Lower leg skin (tissue), 3 donors: ENCODE measurements at regions not wholly inside any gene's neighbourhood (a gene's known extent, or its start where the extent isn't known, plus 50 kb on each side); places are given as distances from the start of the nearest gene placed in this dataset.

ENCODE experiments used
- CTCF ChIP-seq, 3 donors: fragments of 450-650 bp; IDR thresholded peaks; one replicate each; pipeline ENCODE4 v1.5.1; 2016; ENCODE audit warnings: antibody characterized with exemption in 3 of 3, mild to moderate bottlenecking in 3 of 3, moderate library complexity in 2 of 3
- POLR2A ChIP-seq, 2 donors: fragments of 450-650 bp; IDR thresholded peaks; one replicate each; pipeline ENCODE4 v1.6.1; 2016 to 2017; ENCODE audit warnings: antibody characterized with exemption in 2 of 2, mild to moderate bottlenecking in 1 of 2, moderate library complexity in 1 of 2

- TF ChIP-seq POLR2A (IDR thresholded peaks at IDR 0.05) (no peak), CTCF (IDR thresholded peaks at IDR 0.05) (no peak)
Measured at GRCh38 chr13:44837250-44837649, 152.0 kb downstream of the NUFIP1 start.
